HG02588 (cell line): ENCODE measurements at regions not wholly inside any gene's neighbourhood (a gene's known extent, or its start where the extent isn't known, plus 50 kb on each side); places are given as distances from the start of the nearest gene placed in this dataset.

ENCODE experiments used
- ATAC-seq: cut with Tn5 transposase; IDR thresholded peaks from one replicate; pipeline ENCODE4 v1.9.1; 2021; ENCODE audit warnings: mild to moderate bottlenecking, moderate library complexity; ENCODE audit not compliant: unreplicated experiment

DNA sequence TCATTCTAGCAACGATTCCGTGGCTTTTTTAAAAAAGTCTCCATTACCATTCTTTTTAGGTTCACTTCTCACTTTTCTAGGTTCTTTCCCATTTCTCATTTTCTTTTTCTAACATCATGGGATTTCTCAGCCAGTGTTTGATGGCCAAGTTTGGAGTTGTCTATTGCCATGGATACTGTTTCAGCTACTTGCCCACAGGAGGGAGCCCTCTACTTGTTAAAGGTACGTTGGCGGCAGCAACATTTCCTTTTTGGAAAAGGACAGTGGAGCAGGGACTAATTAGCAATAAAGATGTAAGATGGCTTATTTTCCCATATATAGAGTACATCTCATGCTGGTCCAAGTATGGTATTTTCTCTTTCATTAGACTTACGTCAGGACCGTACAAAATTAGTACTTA, 2257.5 kb upstream of the C9orf72 start:
- no peak for ATAC-seq

DNA sequence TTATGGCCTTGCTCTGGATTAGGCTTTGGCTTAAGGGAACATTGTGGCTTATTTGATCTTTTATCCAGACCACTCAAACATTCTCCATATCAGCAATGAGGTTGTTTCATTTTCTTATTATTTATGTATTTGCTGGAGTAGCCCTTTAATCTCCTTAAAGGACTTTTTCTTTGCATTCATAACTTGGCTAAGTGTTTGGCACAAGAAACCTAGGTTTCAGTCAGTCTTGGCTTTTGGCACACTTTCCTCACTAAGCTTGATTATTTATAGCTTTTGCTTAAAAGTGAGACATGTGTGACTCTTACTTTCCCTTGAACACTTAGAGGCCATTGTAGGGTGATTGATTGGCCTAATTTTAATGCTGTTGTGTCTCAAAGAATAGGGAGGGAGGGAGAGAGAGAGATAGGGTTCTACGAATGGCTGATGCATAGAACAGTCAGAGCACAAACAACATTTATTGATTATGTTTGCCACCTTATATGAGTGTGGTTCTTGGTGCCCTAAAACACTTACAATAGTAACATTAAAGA, 2265.3 kb upstream of the C9orf72 start:
- ATAC-seq = no peak

DNA sequence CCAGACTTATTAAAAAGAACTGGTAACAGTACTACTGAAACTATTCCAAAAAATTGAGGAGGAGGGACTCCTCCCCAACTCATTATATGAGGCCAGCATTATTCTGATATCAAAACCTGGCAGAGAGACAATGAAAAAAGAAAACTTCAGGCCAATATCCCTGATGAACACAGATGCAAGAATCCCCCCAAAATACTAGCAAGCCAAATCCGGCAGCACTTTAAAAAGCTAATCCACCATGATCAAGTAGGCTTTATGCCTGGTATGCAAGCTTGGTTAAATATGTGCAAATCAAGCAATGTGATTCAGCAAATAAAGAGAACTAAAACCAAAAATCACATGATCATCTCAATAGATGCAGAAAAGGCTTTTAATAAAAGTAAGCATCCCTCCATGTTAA, 2271.0 kb upstream of the C9orf72 start:
- ATAC-seq = no peak

DNA sequence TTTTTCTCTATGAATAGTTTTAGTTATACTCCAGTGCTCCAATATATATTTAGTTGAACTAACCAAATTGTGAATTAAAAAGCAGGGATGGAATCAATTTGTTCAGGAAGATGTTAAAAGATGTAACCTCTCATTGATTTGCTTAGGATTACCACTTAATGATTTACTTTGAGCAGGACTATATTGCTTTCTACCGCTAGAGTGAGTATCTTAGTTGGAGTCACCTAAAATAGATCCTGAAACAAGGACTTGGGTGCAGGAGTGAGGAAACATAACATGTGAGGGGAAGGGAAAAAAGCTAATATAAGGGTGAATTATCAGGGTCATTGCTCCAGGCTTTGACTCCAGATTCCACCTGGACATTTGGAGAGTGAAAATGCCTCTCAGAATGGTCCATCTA, 2277.4 kb upstream of the C9orf72 start:
- ATAC-seq = no peak

DNA sequence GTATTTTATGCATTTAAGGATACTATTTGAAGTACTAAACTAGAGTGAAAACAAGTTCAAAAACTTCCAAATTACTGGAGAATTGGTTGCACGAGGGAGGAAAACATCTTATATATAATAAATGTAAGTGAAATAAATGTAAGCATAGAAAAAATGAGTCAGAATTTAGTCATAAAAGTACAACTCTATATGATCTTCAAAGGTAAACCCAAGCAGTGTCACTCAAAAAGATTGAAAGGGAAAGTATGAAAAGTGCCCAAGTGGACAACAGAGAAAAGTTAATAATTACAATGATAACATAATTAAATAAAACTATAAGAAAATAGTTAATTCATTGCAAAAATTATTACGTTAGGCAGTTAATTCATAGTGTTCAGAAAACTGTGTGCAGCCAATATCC, 2288.5 kb upstream of the C9orf72 start:
- ATAC-seq = no peak

DNA sequence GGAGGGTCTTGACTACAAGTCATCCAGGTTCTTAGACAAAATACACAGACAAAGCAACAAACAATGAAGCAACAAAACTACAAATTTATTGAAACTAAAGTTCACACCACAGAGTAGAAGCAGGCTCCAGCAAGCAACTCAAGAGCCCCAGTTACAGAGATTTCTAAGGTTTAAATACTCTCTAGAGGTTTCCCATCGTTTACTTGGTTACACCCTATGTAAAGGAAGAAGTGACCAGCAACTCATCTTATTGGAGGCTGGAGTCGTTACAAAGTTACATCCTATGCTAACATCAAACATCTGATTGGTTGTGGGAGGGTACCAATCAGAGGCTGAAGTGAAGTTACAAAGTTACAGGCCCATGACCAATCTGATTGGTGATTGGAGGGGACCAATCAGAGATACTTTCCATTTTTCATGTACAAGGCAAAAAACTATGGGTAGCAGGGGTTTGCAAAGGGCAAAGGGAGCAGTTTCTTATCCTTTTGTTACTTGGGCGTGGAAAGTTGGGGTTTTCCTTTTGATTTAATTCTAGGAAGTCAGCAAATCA, 2292.6 kb upstream of the C9orf72 start:
- no peak for ATAC-seq

DNA sequence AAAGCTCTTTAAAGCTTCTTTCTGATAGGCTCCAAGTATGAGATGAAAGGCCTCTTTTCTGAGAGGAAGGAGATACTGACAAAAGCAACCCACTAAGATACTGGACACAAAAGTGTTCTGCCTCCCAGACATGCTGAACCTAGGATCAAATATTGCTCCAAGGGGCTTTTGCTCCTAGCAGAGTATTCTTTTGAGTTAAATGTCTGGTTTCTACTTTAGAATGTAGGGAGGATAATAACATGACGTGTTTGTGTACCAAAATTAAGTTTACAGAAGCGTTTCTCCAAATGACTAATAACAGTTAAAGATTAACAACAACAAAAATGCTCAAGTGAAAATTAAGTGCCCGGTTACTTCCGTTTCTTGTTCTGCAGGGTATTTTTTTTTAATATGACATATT, 2293.3 kb upstream of the C9orf72 start:
- ATAC-seq = no peak

DNA sequence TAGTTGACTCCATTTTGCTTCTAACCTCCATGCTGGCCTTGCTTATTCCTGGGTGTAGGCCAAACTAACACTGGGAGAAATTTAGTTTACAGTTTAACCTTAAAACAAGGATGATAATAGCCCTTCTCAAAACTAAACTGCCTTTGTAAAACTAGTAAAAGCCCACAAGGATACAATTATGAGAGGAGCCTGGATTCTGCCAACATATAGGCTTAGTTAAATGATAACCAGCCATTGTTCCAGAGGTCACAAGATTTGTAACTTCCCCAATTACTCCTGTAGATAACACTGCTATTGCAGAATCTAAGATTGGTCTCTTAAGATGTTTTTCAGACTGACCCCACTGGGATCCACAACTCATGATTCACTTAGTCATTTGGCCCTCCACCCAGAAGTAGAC, 2300.3 kb upstream of the C9orf72 start:
- ATAC-seq = no peak

DNA sequence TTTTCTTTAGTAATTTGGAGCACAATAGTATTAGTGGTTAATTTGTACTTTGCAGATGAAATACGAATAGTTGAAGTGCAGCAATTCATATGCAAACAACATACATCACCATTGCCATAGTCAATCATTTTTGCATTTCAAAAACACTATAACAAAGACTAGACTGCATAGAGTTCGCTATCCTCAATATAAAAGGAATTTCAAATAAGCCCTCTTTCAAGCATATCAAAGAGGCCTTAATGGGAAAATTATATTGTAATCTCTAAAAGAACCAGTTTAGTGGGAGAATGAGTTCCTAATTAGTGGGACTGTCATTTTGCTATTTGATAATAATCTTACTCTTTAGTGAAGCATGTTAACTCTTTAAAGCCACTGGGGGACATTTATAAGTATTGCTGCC, 2302.3 kb upstream of the C9orf72 start:
- no peak for ATAC-seq

DNA sequence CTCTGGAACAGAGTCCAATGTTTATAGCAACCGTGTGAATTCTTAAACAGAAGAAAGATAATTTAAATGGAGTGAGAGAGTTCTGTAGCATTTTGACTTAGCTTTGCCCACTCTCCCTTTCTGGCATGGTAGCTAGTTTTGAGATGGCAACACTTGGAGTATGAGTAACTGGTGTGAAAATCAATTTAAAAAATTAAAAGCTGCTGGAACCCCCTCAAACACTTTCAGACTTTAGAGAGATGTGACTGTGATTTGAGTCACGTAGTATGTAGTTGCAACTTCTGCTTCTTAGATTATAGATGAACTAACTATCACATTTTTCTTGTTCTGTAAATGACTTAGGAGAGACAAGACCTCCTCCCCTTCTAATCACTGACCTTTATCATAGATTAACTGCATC, 2309.5 kb upstream of the C9orf72 start:
- no peak for ATAC-seq

DNA sequence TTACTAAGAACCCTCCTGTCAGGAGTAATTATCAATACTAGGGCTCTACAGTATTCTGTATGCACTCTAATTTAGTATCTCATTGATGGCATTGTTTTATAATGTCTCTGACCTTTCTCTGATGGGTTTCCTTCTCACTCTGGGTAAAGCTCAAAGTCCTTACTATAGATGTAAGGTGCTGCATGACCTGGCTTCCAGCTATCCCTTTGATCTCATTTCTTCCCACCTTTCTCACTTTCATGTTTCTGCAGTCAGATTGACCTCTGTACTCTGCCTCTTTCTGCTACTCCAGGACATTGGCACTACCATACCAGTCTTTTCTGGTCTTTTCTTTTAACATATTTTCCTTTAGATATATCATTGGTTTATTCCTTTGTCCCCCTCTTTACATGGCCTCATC, 2332.8 kb upstream of the C9orf72 start:
- no peak for ATAC-seq

DNA sequence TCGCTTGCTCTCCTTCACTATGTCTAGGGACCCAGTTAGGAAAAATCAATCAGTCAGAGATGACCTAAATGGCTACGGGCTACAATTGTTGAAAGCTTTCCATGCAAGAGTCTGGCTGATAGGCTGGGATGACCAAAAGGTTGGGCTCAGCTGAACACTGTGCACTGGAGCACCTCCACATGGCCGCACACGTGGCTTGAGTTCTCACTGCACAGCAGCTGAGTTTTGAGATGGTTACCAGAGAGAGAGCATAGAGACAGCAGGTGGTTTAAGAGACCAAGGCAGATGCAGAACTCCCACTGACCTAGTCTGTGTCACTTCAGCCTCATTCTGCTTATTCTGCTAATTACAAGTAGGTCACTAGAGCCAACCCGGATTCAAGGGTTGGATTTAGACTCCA, 2354.8 kb upstream of the C9orf72 start:
- ATAC-seq = no peak

DNA sequence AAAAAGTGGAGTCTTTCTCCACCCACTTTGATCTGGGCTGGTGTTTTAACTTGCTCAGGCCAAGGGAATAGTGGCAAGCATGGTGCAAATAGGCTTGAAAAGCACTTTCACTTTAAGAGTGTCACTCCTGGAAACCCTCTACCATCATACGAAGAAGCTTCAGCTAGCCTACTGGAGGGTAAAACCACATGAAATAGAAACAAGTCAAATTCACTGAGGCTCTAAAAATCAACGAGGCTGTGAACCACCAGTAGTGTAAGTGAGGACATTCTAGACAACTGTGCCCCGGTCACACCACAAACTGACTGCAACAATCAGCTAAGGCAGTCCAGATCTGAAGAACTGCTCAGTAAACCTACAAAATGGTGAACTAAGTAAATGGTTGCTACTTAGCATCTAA, 2366.3 kb upstream of the C9orf72 start:
- ATAC-seq = no peak

DNA sequence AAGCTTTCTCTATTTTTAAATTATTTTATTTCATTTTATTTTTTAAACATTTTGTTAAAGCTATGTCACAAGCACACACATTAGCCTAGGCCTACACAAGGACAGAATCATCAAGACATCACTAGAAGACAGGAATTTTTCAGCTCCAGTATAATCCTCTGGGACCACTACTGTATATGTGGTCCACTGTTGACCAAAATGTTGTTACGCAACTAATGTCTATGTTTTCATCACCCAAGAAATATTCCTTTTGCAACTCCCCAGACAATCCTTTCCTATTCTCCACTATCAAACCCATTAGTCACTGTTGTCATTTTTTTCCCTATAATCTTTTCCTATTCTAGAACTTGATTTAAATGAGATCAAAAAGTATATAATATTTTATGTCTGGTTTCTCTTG, 2371.7 kb upstream of the C9orf72 start:
- no peak for ATAC-seq

DNA sequence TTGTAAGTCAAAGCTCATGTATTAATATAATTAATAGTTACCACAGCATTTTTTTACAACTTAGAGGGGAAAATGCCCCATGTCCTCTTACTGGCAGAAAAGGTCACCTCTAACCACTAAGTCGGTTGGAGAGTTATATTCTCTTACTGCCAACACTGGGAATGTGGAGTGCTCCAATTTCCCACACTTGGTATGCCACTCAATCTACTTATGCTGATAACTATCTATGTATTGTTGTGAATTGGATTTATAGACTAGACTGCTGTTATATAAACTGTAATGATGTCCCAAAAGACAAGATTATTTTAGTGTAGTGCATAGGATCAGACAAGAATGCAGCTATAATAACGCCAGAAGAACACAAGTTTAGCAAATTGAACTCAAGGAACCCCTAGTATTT, 2385.2 kb upstream of the C9orf72 start:
- no peak for ATAC-seq

DNA sequence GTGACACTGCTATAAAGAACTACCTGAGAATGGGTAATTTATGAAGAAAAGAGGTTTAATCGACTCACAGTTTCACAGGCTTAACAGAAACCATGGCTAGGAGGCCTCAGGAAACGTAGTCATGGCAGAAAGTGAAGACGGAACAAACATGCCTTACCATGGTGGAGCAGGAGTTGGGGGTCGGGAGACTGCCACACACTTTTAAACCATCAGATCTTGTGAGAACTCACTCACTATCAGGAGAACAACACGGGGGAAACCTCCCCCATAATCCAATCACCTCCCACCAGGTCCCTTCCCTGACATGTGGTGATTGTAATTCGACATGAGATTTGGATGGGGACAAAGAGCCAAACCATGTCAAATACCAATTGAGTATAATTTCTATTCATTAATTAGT, 2392.6 kb upstream of the C9orf72 start:
- ATAC-seq = no peak

DNA sequence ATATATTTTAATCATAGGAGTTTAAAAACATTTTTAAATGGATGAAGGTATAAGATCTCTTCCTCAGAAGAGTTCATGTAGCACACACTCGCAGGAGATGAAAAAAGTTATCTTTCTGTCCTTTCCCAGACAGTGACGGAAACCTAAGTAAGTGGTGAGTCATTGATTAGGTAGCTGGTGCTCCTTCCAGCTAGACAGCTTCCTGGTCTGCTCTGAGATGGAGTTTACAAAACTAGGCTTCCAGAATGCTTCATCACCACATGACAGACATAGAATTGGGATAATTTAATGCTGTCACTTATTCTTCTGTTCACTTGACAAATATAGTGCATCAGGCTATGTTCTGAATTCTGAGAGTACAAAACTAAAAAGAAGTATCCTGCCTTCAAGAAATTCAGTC, 2393.0 kb upstream of the C9orf72 start:
- ATAC-seq = no peak

DNA sequence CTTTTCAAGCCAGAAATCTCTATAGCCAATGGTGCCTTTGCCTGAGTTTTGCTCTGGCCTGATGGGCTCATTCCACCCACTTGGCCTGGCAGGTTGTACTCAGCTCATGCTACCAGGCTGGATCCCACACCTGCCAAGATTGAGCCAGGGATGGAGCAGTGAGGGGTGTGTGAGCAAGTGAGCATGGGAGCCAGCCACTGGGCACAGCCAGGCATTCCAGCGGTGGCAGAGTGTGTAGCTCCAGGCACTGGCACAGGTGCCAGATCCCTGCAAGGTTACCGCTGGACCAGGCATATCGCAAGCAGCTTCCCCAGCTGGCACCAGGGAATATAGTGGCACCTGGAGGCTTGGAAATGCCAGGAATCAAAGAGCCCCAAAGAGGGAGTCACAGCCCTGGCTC, 2395.6 kb upstream of the C9orf72 start:
- ATAC-seq = no peak

DNA sequence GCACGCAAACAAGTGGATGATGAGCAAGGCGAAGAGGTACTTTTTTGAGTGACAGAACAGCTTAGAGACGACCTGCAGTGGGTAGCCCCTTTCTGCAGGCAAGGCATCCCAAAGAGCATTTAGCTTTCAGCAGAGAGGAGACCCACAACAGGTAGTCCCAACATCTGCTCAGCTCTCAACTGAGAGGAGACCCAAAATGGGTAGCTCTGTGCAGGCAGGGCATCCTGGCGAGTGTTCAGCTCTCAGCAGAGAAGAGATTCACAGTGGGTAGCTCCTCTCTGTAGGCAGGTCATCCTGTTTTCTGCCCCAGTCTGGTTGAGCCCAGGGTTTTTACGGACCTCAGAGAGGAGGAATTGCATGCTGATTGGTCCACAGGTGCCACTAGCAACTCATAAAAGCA, 2396.1 kb upstream of the C9orf72 start:
- ATAC-seq = no peak

DNA sequence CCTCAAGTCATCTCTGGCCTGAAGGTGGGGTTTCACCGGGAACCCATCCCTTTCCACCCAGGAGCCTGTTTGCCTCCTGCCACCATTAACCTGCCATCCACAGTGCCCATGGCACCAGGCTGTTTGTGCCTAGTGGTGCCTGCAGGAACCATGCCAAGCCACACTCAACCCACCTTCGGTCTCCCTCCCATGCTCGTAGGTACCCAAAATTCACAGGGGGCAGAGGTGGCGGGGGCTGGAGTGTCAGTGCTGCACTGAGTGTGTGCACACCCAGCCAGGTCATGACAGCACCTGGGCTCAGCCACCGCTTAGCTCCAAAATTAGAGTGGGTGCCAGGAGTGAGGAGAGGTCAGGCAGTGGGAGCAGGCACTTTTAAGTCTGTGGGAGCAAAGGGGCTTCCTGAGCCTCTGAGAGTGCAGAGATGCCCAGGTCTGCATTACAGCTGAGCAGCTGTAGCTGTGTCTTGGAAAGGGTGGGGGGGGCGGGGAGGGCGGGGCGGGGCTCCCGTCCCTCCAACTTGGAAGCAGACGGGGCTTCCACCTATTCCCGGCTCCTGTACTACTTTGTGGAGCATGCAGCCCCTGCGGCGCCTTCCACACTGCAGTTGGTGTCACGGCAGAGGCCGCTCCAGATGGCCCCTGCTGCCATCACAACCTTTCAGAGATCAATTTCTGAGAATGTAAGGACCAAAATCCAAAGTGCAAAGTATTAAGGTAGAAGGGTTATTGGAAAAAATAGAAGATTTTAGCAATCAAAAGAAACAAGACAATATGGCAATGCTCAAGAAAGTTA, 2396.8 kb upstream of the C9orf72 start:
- no peak for ATAC-seq

DNA sequence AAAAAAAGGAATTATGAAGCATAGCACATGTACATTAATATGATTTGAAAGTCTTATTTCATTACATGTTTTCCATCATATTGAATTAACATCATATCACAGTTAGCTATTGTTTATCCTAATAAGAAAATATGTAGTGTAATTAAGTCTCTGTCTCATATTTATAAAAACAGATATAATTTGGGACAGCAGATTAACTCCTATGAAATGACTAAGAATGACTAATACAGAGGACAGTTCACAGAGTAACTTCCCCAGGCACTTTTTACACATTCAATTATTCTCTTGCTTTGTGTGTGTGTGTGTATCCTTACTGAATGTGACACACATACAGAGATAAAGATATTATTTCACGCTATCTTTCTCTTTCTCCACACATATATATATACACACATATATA, 2400.9 kb upstream of the C9orf72 start:
- ATAC-seq = no peak

DNA sequence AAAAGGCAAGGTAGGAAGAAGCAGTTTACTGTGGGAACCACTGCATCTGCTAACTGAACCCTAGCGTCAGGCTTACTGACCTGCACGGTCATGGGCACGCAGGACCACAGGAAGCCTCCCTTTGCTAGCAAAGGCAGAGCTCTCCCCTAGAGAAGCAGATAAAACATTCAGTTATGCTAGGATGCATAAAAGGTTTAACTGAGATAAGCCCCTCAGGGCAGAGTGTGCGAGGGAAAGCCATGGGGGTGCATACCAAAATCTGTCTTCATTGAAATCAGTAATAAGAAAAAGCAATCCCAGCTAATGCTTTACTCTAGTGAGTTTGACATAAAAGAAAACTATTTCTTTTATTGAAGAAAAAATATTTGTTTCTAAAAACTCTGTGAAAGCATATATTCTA, 2403.7 kb upstream of the C9orf72 start:
- ATAC-seq = no peak

DNA sequence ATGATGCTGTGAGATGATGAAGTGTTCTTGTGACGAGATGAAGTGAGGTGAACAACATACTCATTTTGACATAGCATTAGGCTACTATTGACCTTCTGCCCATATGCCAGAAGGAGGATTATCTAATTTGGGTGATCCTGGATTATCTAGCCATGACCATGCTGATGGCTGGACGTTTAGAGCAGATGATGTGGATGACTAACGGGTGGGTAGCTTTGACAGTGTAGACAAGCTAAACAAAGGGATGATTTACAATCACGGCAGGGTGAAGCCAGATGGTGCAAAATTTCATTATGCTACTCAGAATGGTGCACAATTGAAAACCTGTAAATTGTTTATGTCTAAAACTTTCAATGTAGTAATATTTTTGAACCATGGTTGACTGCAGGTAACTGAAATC, 2403.4 kb upstream of the ACO1 start:
- ATAC-seq = no peak
